ENCODE measurements at regions not wholly inside any gene's neighbourhood (a gene's known extent, or its start where the extent isn't known, plus 50 kb on each side); places are given as distances from the start of the nearest gene placed in this dataset.

- TF ChIP-seq POLR2AphosphoS5 (IDR thresholded peaks at IDR 0.05; ENCODE audit: low read depth, low read length) (no peak), POLR2A (IDR thresholded peaks at IDR 0.05; ENCODE audit: low read depth, low read length) (no peak)
These were observed 93.7 kb downstream of the ELAPOR2 start for GRCh38 chr7:86965727-86966120.

All from GM12892 (cell line).